NCI-H446 treated with DMSO at 0.1 percent for 48 hours (cell line): ENCODE measurements at regions not wholly inside any gene's neighbourhood (a gene's known extent, or its start where the extent isn't known, plus 50 kb on each side); places are given as distances from the start of the nearest gene placed in this dataset.

Source experiments
- DNase-seq: peaks from one replicate; lab custom pipeline; 2025; lab: John Stamatoyannopoulos, UW

GRCh38 chr9:38159599-38159998 is 90.6 kb upstream of the SHB start:
- DNase-seq = no peak

- no peak for DNase-seq
Observed at GRCh38 chr9:38158628-38159027, 89.6 kb upstream of the SHB start.

GRCh38 chr9:38157711-38158110 is 88.7 kb upstream of the SHB start:
- no peak for DNase-seq

- DNase-seq = no peak
Observed at GRCh38 chr9:38154501-38155421, 85.7 kb upstream of the SHB start.

GRCh38 chr9:38153910-38154291 is 84.9 kb upstream of the SHB start:
- DNase-seq = no peak

- DNase-seq = no peak
Observed at GRCh38 chr9:38153152-38153909, 84.3 kb upstream of the SHB start.

GRCh38 chr9:38149647-38150046 is 80.6 kb upstream of the SHB start:
- no peak for DNase-seq

- no peak for DNase-seq
Observed at GRCh38 chr9:38146844-38147243, 77.8 kb upstream of the SHB start.

- no peak for DNase-seq
Observed at GRCh38 chr9:38145526-38146053, 76.6 kb upstream of the SHB start.

GRCh38 chr9:38144421-38144820 is 75.4 kb upstream of the SHB start:
- no peak for DNase-seq

GRCh38 chr9:38141746-38142591 is 72.9 kb upstream of the SHB start:
- DNase-seq = no peak

GRCh38 chr9:38138276-38138675 is 69.2 kb upstream of the SHB start:
- no peak for DNase-seq

GRCh38 chr9:38137342-38137741 is 68.3 kb upstream of the SHB start:
- DNase-seq = no peak

- no peak for DNase-seq
Observed at GRCh38 chr9:38136386-38136785, 67.4 kb upstream of the SHB start.

- no peak for DNase-seq
Observed at GRCh38 chr9:38134611-38135237, 65.7 kb upstream of the SHB start.

- no peak for DNase-seq
Observed at GRCh38 chr9:38133595-38133994, 64.6 kb upstream of the SHB start.

GRCh38 chr9:38132956-38133355 is 63.9 kb upstream of the SHB start:
- DNase-seq = no peak

- no peak for DNase-seq
Observed at GRCh38 chr9:38131729-38132128, 62.7 kb upstream of the SHB start.

- DNase-seq = no peak
Observed at GRCh38 chr9:38130724-38131123, 61.7 kb upstream of the SHB start.

- DNase-seq = no peak
Observed at GRCh38 chr9:38129366-38129765, 60.3 kb upstream of the SHB start.

- no peak for DNase-seq
Observed at GRCh38 chr9:38128752-38129270, 59.8 kb upstream of the SHB start.
